GM18502 (cell line): ENCODE measurements at regions not wholly inside any gene's neighbourhood (a gene's known extent, or its start where the extent isn't known, plus 50 kb on each side); places are given as distances from the start of the nearest gene placed in this dataset.
"Not testable (repeated sequence)": the region's sequence is repeated elsewhere in the genome, so short reads cannot be mapped to it uniquely, and the experiment has no call there.

Source experiments
- ATAC-seq: cut with Tn5 transposase; IDR thresholded peaks from one replicate; pipeline ENCODE4 v1.9.1; 2021; ENCODE audit warnings: mild to moderate bottlenecking; ENCODE audit not compliant: unreplicated experiment, poor library complexity

DNA sequence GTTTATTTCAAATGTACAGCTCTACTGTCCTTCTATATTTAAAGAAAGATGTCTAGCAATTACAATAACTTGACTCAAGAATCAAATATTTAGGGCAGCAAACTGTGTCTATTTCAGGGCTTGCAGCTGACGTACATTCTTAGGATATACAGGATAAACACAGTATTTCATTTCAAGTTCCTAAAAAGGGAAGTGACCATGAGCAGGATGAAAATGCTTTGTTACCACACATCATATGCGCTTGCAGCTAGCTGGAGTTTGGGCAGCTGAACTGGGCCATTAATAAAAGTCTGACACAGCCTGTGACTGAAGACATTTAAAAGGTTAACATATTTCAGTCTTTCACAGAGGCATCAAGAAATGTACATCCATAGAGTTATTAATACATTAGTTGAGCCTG is 264.6 kb upstream of the TRIB2 start:
- ATAC-seq: no peak

DNA sequence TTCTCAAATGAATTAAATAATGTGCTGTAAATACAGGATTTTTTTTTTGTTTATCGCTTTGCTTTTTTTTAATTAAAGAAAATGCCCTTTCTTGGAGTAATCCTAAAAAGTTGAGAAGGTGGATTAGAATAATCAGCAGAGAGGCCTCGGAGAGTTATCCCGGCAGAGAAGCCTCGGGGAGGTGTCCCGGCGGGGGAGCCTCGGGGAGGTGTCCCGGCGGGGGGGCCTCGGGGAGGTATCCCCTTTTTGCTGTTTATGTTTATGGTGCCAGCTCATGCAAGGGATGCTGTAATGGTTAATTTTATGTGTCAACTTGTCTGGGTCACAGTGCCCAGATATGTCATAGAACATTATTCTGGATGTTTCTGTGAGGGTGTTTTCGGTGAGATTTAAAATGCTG is 263.0 kb upstream of the TRIB2 start:
- ATAC-seq: no peak

DNA sequence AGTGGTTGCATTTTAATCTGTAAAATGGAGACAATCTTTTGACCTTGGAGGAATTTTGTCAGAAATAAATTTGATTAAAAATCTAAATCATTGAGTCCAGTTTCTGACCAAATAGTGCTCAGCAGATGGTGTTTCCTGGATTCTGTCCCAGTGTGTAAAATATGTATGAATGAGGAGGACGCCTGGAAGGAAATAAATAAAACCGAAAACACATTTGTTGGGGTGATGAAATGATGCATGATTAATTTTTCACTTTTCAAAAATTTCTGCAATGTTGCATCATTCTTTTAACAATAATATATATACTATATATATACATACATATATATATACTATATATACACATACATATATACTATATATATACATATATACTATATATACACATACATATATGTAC is 261.1 kb upstream of the TRIB2 start:
- no peak for ATAC-seq

DNA sequence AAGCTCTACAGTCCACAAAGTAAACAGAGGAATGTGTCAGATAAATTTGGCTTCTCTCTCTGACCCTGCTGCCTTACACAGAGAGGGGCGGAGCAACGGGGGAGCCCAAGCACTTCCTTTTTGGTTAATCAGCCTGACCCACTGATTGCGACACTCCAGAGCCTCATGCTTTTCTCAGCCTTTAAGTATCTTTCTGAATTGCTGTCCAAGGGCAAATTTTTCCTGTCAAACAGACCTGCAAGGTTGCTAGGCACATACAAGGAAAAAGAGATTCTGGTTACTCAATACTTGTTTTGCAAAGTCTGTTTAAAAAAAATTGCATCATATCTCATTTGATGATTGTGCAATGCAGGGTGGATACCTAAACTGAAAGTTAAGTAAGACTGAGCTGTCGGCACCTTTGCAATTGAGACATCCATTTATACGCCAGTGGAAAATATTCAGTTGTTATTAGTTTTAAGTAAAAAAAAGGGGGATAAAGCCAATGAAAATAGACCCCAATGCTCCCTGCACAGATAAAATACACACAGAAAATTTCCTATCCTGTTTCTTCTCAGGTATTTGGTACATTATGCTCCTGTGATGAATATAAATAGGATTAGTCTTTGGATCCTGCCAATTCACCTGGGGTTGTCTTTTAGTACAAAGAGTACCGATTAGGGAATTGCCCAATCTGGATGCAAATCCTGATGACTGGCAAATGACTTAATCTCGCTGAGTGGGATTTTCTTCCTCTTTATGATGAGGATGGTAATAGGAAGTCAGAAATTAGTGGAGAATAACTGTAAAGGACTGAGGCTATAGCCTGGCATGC is 260.2 kb upstream of the TRIB2 start:
- peak; percentile 91 for ATAC-seq

DNA sequence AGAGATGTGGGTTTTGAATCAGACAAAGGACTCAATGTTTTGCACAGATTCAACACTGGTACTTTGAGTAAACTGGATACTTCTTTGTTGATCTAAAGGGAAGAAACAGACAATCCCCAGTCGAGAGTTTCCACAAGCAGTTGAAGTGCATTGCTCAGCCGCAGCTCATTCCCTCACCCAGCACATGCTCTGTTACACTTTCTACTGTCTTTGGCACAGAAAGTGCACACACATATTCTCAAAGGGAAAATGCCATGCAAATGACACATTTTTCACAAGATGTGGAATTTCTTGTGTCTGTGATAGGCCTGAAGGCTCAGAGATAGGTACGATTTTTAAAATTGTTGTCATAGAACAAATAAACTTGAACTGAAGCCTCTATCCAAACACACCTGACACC is 258.9 kb upstream of the TRIB2 start:
- ATAC-seq: no peak

DNA sequence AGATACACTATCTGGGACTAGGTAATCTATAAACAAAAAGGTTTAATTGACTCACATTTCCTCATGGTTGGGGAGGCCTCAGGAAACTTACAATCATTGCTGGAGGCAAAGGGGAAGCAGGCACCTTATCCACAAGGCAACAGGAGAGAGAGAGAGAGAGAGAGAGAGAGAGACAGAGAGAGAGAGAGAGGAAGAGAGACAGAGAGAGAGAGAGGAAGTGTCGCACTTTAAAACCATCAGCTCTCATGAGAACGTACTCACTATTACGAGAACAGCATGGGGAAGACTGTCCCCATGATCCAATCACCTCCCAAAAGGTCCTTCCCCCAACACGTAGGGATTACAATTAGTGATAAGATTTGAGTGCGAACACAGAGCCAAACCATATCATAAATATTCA is 253.5 kb upstream of the TRIB2 start:
- no peak for ATAC-seq

DNA sequence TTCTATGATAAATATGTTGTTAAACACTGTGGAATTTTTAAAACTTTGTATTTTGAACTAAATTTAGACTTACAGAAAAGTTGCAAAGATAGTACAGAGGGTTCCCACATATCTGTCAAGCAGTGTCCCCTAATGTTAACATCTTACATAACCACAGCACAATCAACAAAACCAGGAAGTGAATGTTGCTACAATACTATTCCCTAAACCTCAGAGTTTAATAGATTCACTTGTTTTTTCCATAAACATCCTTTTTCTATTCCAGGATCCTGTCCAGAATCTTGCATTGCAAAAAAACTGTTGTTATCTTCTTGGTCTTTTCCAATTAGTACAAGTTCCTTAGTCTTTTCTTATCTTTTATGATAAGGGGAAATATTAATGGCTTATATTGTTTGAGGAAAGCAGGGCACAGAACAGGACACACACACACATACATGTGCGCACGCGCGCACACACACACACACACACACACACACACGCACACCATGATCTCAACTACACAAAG is 251.1 kb upstream of the TRIB2 start:
- no peak for ATAC-seq

DNA sequence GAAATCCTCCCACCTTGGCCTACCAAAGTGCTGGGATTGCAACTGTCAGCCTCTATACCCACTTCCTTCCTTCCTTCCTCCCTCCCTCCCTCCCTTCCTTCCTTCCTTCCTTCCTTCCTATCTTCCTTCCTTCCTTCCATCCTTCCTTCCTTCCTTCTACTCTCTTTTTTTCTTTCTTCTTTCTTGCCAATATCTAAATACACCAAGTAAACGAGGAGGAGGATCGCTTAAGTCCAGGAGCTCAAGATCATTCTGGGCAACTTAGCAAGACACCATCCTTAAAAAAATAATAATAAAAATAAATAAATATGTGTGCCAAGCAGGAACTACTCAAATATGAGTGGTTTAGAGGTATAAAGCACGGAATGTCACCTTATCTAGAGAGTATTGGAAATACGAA is 249.4 kb upstream of the TRIB2 start:
- ATAC-seq: no peak

DNA sequence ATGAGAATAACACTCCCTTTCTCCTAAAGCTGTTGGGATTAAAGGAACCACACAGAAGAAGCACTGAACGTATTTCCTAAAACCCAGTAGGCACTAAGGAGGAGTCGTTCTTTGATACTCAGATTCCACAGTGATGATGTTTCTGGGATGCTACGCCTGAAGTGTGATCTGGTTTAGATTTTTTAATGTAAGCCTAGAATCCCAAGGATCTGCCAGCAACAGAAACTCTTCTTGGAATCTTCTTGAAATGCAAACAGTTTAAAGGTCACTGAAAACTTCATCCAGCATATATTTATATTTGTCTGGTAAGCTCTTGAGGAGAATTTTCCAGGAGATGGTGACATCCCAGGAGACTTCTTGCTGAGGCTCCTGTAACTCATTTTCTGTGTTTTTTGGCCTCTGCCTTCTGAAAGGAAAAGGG is 247.6 kb upstream of the TRIB2 start:
- no peak for ATAC-seq

DNA sequence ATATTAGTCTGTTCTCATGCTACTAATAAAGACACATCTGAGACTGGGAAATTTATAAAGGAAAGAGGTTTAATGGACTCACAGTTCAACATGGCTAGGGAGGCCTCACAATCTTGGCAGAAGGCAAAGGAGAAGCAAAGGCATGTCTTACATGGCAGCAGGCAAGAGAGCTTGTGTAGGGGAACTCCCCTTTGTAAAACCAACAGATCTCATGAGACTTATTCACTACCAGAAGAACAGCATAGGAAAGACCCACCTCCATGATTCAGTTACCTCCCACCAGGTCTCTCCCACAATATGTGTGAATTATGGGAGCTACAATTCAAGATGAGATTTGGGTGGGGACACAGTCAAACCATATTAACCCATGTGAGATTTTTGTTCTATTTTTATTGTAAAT is 244.5 kb upstream of the TRIB2 start:
- ATAC-seq: not testable (repeated sequence)

DNA sequence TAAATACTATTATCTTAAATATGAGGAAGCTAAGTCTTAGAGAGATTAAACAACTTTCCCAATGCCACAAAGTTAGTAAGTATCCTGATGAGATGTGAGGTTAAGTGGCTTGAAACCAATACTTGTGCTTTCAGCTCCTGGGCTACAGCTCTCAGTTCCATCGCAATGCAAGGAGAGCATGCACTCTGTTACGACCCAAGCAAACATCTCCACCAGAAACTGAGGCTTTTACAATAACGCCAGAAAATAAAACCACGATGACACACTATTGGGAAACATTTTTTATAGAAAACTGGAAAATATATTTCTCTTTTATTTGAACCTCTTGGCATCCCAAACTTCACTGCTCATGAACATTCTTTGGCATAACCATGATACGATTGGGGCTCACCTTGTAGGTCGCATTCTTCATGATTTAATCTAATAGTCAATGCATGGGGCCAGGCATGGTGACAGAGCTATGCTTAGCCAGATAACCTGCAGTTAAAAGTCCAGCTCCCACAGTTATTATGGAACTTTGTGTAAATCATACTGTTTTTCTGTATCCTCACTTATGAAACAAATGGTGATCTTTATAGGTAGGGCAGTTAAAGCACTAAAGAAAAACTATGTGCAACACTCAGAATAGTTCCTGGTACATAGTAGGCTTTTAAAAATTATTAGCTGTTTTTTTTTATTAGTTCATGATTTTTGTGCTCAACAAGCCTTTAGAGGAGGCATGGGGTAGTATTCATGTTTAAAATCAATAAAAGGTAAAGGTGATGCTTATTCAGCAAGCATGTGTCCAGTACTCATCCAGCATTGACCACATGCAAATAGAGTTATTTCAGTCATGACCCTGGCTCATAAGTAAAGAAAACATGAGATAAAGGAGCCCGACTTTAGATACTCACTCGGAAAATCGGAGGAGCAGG is 238.3 kb upstream of the TRIB2 start:
- no peak for ATAC-seq

DNA sequence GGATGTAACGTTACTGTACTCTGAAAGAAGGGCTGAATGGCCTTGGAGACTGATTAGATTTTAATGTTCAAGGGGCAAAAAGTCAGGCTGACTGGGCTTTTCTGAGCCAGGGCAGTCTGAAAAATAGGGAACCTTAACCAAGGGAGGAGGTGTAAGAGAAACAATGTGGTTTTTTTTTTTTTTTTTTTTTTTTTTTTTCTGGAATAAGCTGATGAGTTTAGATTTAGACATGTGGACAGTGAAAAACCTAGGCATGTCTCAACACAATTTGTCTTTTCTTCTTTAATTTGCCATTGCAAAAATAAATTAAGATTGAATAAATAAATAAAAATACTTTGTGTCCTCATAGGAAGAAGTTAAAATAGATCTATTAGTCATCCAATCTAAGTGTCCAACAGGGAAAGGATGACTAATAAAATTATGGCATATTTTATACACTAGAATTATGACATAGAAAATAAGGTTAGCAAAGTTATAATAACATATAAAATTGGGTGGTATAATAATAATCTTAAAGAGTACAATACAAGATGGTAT is 237.6 kb upstream of the TRIB2 start:
- no peak for ATAC-seq

DNA sequence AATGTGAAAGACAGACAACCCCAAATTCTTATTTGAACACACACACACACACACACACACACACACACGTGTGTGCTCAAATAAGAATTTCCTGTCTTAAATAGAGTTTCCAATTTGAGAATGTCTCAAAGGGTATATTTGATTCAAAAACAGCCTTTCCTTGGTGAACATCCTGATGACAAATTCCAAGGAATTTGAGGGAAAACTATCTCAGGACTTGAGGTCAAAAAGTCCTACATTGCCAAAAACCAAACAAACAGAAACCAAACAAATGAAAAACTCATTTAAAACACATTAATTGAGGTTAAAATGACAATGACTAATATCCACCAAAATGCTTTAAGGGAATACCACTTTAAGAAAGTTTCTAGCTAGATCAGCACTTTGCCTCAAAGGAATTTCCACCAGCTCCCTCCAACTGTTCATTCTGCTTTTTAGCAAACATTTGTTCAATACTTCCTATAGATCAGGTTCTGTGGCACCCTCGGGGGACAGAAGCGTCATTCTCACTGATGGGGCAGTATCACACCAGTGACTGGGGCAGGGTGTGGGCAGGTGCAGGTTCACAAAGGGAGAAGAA is 232.1 kb upstream of the TRIB2 start:
- ATAC-seq: no peak

DNA sequence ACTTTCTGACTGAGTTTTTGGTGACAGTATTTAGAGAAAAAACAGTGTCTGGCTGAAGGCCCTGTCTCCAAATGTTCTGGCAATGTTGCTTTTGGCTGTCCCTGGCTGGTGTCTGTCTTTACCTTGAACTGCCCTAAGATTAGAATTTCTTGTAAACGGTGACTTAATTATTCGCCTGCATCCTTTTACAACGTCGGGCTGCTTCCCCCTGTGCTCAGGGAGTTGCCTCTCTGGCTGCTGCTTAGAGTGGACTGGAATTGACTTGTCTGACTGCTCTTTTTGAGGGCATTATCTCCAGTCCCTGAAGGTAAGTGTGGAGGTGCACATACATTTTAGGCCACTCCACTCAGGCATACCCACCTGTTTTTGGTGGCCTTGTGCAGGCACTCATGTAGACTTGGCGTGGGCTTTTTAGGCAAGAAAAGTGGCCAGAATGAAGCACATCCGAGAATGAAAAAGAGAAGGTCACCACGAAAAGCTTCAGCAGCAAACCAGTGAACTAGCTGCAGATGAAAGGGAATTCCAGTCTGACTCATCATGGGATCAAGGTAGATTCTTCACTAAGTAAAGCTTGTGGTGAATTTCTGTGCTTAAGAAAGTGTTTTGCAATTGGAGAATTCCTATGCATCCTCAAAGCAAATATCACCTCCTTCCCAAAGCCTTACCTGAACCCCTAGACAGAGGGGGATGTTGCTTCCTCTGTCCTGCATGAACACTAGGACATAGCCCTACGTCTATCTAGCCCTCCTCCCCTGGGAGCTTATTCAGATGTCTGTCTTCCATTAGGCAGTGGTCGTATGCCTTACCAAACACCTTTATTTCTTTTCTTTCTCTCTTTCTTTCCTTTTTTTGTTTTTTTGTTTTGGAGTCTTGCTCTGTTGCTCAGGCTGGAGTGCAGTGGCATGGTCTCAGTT is 230.3 kb upstream of the TRIB2 start:
- peak; percentile 68 for ATAC-seq

DNA sequence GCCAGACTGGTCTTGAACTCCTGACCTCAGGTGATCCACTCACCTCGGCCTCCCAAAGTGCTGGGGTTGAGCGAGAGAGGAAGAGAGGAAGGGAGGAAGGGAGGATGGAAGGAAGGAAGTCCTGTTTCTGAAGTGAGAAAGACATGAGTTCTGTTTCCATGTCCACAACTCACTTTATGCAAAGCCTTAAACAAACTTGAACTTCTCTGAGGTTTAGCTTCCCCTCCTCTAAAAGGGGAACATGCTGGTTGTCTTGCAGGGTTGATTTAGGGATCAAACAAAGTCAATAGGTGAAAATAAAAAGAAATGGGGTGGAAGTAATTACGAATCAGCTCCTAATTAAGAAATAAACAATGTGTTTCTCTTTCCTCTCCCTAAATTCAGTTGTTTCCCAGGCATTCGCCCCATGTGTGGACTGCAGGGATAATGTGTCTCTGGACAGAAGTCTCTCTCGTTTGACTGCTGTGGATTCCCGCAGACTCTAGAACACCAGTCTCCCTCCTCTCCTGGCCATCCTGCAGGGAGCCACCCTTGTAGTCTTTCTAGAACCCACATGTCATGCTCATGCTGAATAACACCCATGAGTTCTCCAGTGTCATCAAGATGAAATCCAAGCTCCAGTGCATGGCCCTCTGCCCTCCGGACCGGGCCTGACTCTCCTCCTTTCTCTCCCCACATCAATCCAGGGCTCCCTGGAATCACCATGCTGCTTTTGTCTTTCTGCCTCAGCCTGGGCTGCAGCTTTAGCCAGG is 229.3 kb upstream of the TRIB2 start:
- ATAC-seq: no peak

DNA sequence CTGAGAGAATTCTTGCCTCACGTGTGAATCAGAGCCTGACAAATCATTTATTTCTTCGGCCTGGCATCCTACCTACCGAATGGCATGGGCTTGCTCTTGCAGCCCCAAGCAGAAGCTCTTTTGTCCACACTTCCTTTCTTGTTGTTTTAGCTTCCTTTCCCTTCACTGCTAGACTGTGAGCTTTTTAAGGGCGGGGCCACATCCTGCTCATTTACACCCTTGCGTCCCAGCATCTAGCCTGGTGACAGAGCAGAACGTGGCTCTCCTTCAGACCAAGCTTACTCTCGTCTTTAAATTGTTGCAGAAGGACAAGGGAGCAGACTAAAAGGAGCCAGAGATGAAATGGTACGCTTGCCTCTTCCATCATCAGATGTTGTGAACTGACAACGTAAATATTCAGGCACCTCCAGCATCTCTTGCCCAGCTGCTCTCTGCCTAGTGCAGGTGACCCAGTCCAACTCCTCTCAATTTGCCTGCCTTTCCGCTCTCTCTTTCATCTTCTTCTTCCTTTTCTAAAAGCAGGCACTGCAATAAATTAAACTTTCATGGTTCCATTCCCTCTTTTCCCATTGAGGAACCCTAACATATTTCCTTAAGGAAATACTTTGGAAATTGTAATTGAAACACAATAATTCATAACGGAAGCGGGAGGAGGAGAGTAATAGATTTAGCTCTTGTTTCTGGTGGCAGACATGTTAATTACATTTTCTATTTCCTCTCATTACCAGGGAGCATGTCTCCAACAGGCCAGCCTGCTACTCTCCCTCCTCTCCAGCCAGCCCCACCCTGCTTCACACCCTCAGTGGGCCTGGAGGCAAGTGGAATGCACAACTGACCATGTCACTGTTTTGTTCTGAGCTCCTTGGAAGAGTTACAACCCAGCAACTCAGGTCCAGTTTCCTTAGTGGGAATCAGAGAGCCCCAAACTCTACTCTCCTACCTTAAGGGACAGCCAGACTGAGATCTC is 228.1 kb upstream of the TRIB2 start:
- ATAC-seq: no peak

DNA sequence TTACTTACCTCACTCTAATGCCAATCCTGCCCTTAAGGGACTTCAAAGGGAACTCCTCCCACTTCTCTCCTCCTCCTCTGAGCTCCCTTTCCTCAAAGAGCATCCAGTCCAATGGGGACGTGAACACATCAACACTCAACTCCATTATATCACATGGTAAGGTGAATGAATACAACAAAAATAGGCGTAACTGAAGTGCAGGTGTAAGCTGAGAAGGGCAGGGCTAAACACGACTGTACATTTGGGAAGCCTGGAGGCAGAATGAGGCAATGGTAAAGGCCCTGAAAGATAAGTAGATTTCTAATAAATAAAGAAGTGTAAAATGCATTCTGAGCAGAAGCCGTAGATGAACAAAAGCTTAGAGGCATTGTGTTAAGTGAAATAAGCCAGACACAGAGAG is 226.1 kb upstream of the TRIB2 start:
- ATAC-seq: no peak

DNA sequence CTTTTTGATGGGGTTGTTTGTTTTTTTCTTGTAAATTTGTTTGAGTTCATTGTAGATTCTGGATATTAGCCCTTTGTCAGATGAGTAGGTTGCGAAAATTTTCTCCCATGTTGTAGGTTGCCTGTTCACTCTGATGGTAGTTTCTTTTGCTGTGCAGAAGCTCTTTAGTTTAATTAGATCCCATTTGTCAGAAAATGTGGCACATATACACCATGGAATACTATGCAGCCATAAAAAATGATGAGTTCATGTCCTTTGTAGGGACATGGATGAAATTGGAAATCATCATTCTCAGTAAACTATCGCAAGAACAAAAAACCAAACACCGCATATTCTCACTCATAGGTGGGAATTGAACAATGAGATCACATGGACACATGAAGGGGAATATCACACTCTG is 224.4 kb upstream of the TRIB2 start:
- not testable (repeated sequence) for ATAC-seq
